ENCODE measurements at regions not wholly inside any gene's neighbourhood (a gene's known extent, or its start where the extent isn't known, plus 50 kb on each side); places are given as distances from the start of the nearest gene placed in this dataset.
"Not testable (repeated sequence)": the region's sequence is repeated elsewhere in the genome, so short reads cannot be mapped to it uniquely, and the experiment has no call there.

DNA sequence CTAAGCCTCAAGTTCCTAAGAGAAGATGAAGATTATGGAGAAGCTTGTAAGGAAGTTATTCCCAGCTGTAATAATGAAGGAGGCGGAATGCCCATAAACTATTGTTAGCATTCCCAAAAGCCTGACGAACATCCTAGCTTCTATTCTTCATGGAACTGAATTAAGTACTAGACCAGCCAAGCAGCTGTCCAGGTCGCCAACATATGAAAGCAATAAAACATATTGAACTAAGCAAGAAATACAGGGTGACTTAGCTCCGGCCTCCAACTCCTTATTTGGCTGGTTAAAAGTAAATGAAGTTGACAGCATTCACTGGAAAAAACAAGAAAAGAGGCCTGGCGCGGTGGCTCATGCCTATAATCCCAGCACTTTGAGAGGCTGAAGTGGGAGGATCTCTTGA, 174.0 kb upstream of the TPM1 start:
- ChIA-PET POLR2A (no interaction called here), CTCF (no interaction called here)
- no peak overlapping the region for H3K27ac Mint-ChIP-seq
- ATAC-seq (ENCODE audit: low read depth), result no peak
- DNase-seq, result no peak
- no peak overlapping the region for H3K4me3 Mint-ChIP-seq
- intact Hi-C loops (cut with micrococcal nuclease), result no loop called here
- H3K36me3 Mint-ChIP-seq (ENCODE audit: low read depth), result no peaks in the 10 kb centered on the region
- H3K4me1 Mint-ChIP-seq, result no peaks in the 10 kb centered on the region
- peaks cover 3% of the 10 kb centered on the region for H3K9me3 Mint-ChIP-seq
- no peak for TF ChIP-seq CTCF (IDR thresholded peaks at IDR 0.05)
- peaks cover 3% of the 10 kb centered on the region for H3K27me3 Mint-ChIP-seq

- CTCF ChIA-PET, result no interaction called here
Observed at GRCh38 chr15:62869116-62869515, 173.4 kb upstream of the TPM1 start.

GRCh38 chr15:62870216-62870615, 172.3 kb upstream of the TPM1 start:
- DNase-seq (no peak), ATAC-seq (ENCODE audit: low read depth) (no peak)
- H3K27me3 Mint-ChIP-seq, result peaks cover 5% of the 10 kb centered on the region
- intact Hi-C loops (cut with micrococcal nuclease), result no loop called here
- ChIA-PET CTCF (no interaction called here), POLR2A (no interaction called here)
- H3K9me3 Mint-ChIP-seq, result peaks cover 3% of the 10 kb centered on the region
- H3K4me1 Mint-ChIP-seq, result no peaks in the 10 kb centered on the region
- no peak overlapping the region for H3K4me3 Mint-ChIP-seq
- H3K27ac Mint-ChIP-seq, result no peak overlapping the region
- no peak for TF ChIP-seq CTCF (IDR thresholded peaks at IDR 0.05)
- H3K36me3 Mint-ChIP-seq (ENCODE audit: low read depth), result no peaks in the 10 kb centered on the region

More at GRCh38 chr15:62869116-62869515, 173.4 kb upstream of the TPM1 start:
- H3K36me3 Mint-ChIP-seq (ENCODE audit: low read depth), result no peaks in the 10 kb centered on the region
- peaks cover 5% of the 10 kb centered on the region for H3K27me3 Mint-ChIP-seq
- H3K4me3 Mint-ChIP-seq, result no peak overlapping the region
- ATAC-seq (ENCODE audit: low read depth) (no peak), DNase-seq (no peak)
- no peak overlapping the region for H3K27ac Mint-ChIP-seq
- H3K9me3 Mint-ChIP-seq, result peaks cover 3% of the 10 kb centered on the region
- intact Hi-C loops (cut with micrococcal nuclease), result no loop called here
- POLR2A ChIA-PET, result no interaction called here
- no peak for TF ChIP-seq CTCF (IDR thresholded peaks at IDR 0.05)
- H3K4me1 Mint-ChIP-seq, result no peaks in the 10 kb centered on the region

- ATAC-seq (ENCODE audit: low read depth); H3K9me3 Mint-ChIP-seq; intact Hi-C loops (cut with micrococcal nuclease); H3K36me3 Mint-ChIP-seq (ENCODE audit: low read depth); H3K27ac Mint-ChIP-seq; POLR2A ChIA-PET; H3K27me3 Mint-ChIP-seq; H3K4me1 Mint-ChIP-seq; CTCF ChIA-PET; H3K4me3 Mint-ChIP-seq; DNase-seq: not testable (repeated sequence)
Observed at GRCh38 chr15:62870701-62871100, 171.8 kb upstream of the TPM1 start.

- CTCF ChIA-PET, result no interaction called here
Observed at GRCh38 chr15:62873203-62873602, 169.3 kb upstream of the TPM1 start.

More at GRCh38 chr15:62873203-62873602, 169.3 kb upstream of the TPM1 start:
- Mint-ChIP-seq H3K4me3 (no peak overlapping the region), H3K36me3 (ENCODE audit: low read depth) (no peaks in the 10 kb centered on the region), H3K27ac (no peak overlapping the region), H3K27me3 (peaks cover 7% of the 10 kb centered on the region), H3K9me3 (peaks cover 3% of the 10 kb centered on the region), H3K4me1 (no peaks in the 10 kb centered on the region)
- no peak for TF ChIP-seq CTCF (IDR thresholded peaks at IDR 0.05)
- POLR2A ChIA-PET, result no interaction called here
- ATAC-seq (ENCODE audit: low read depth) (no peak), DNase-seq (no peak)
- intact Hi-C loops (cut with micrococcal nuclease), result no loop called here
